ENCODE measurements at regions not wholly inside any gene's neighbourhood (a gene's known extent, or its start where the extent isn't known, plus 50 kb on each side); places are given as distances from the start of the nearest gene placed in this dataset.

DNA sequence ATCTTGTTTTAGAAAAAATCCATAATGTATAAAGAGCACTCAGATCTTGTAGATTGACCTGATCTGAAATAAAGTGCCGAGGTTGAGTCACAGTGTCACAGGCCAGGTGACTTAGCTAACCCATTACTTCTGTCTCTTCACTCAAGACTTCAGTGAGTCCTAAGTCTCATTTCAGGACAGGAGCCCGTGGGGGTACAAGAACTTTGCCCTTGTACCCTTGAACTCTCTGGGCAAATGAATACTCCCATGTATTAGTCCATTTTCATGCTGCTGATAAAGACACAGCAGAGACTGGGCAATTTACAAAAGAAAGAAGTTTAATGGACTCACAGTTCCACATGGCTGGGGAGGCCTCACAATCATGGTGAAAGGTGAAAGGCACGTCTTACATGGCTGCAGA, 160.2 kb downstream of the ZPLD1 start:
- no peak for DNase-seq (ENCODE audit: low read depth)
- TF ChIP-seq, protein P1, sequence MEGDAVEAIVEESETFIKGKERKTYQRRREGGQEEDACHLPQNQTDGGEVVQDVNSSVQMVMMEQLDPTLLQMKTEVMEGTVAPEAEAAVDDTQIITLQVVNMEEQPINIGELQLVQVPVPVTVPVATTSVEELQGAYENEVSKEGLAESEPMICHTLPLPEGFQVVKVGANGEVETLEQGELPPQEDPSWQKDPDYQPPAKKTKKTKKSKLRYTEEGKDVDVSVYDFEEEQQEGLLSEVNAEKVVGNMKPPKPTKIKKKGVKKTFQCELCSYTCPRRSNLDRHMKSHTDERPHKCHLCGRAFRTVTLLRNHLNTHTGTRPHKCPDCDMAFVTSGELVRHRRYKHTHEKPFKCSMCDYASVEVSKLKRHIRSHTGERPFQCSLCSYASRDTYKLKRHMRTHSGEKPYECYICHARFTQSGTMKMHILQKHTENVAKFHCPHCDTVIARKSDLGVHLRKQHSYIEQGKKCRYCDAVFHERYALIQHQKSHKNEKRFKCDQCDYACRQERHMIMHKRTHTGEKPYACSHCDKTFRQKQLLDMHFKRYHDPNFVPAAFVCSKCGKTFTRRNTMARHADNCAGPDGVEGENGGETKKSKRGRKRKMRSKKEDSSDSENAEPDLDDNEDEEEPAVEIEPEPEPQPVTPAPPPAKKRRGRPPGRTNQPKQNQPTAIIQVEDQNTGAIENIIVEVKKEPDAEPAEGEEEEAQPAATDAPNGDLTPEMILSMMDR (IDR thresholded peaks at IDR 0.05; ENCODE audit: insufficient read depth, low read depth, low read length, missing control alignments): no peak
- no peak overlapping the region for H3K4me3 ChIP-seq (ENCODE audit: low read length)

DNA sequence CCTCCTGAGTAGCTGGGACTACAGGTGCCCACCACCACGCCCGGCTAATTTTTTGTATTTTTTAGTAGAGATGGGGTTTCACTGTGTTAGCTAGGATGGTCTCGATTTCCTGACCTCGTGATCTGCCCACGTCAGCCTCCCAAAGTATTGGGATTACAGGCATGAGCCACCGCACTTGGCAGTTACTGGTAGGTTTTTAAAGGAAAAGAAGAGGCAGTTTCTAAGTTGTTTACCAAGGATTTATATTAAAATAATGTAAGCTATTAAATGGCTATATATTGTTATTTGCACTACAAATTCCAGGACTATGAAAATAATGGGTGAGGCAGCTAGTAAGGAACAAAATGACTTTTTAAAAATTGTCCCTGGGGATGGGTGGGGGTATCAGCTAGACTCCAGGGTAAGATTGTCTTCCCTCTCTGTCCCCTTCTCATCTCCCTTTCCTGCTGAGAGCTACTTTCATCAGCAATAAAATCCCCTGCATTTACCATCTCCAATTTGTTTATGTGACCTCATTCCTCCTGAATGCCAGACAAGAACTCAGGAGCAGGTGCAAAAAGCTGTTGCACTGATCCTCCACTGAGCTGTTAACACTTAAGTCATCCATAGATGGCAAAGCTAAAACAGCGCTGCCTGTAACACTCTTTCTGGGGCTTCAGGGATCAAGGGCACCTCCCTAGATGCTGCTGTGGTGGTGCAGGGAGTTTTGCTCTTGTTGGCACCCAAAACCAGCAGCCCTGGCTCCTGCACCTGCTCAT, 165.2 kb downstream of the ZPLD1 start:
- TF ChIP-seq, protein P1 (IDR thresholded peaks at IDR 0.05; ENCODE audit: insufficient read depth, low read depth, low read length, missing control alignments): no peak
- no peak for DNase-seq (ENCODE audit: low read depth)
- no peak overlapping the region for H3K4me3 ChIP-seq (ENCODE audit: low read length)

DNA sequence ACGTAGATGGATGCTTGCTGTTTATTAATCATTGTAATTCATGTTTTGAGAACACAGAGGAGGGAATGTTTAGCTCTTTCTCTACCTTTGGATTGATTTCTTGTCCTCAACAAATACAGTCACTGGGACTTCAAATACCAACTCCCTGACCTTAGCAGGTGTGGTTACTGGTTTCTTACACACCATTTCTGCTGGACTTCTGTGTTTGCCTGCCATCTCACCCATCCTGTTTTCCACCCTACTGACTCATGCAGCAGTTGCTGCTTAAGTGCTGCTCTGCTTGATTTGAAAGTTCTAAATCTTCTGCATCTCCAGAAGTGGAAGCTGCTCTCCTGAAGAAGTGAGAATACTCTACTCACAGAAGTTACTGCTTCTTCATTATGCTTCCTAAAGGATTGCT, 170.3 kb downstream of the ZPLD1 start:
- TF ChIP-seq, protein P1 (IDR thresholded peaks at IDR 0.05; ENCODE audit: insufficient read depth, low read depth, low read length, missing control alignments): no peak
- DNase-seq (ENCODE audit: low read depth): peak; percentile 75
- H3K4me3 ChIP-seq (ENCODE audit: low read length): no peak overlapping the region

DNA sequence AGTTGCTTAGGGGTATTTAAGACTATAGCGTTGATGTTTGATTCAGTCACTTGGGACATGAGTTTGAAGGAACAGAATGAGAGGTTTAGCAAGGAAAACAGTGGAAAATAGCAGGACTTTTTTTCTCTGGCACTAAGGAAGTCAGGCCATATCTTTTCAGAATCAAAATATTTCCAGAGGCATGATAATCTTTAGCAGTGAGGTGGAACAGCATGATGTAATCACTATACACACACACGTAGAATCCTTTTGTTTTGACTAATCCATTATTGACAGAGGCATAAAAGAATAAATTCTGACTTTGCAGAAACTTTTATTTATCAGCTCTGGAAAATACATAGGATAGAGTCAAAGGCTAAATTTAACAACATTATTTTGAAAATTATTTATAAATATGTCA, 174.1 kb downstream of the ZPLD1 start:
- TF ChIP-seq, protein P1 (IDR thresholded peaks at IDR 0.05; ENCODE audit: insufficient read depth, low read depth, low read length, missing control alignments): no peak
- DNase-seq (ENCODE audit: low read depth): peak; percentile 30
- H3K4me3 ChIP-seq (ENCODE audit: low read length): no peak overlapping the region

DNA sequence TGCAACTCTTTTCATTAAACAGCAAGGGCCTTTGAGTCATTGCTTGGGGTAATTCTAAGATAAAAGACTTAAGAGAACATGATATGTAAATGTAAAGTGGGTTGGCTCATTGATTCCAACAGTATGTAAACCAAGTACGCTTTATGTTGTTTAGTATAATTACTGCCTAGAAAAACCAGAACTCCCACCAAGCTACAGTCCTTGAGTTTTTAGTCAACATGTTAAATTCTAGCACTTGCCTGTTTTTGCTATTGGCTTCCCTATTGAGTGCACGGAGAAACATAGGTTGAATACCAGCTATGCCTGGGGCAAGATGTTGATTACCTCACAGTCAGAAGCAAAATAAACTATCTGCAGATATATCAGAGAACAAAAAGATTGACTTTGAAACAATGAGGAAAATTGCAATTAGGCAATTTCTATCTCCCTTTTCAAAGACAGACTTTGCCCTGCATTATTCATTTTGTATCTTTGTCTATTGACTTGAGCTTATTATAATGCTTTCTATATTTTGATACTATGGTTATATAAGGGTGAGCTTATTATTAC, 179.3 kb downstream of the ZPLD1 start:
- H3K4me3 ChIP-seq (ENCODE audit: low read length): no peak overlapping the region
- DNase-seq (ENCODE audit: low read depth): peak; percentile 2
- TF ChIP-seq, protein P1 (IDR thresholded peaks at IDR 0.05; ENCODE audit: insufficient read depth, low read depth, low read length, missing control alignments): no peak

DNA sequence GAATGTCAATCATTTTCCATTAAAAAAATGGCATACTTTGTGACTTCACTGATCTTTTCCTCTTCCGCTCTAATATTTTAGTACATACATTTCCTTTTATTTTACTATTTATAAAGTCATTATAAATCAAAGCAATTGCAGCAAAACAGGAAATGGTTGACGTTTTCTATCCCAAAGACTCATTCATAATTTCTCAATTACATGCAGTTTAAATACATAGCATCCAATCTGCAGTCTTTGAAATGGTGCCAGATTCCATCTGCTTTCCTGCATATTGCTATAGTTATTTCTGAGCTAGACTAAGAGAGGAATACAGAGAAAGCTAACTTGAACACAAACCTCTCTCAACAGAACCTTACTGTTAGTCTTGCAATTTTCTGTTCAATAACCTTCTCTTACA, 179.8 kb downstream of the ZPLD1 start:
- H3K4me3 ChIP-seq (ENCODE audit: low read length): no peak overlapping the region
- TF ChIP-seq, protein P1 (IDR thresholded peaks at IDR 0.05; ENCODE audit: insufficient read depth, low read depth, low read length, missing control alignments): no peak
- DNase-seq (ENCODE audit: low read depth): no peak

DNA sequence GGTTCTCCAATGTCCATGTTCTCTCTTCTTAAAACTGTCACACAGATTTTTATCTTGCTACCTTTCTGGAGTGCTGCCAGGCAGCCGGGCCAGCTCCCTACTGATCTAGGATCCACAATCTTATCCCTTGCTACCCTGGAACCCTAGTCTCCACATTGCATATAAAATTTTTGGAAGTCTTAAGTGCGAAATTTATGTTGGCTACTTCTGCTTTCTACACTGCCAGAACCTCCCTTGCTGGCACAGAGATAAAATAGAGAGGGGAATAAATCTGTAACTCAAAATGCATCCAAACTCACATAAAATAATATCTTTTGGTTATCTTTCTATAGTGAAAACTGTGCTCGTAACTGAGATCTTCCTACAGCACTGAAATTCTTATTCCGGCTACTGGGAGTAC, 182.6 kb downstream of the ZPLD1 start:
- TF ChIP-seq, protein P1 (IDR thresholded peaks at IDR 0.05; ENCODE audit: insufficient read depth, low read depth, low read length, missing control alignments): no peak
- no peak overlapping the region for H3K4me3 ChIP-seq (ENCODE audit: low read length)

More for the DNA sequence above, 182.6 kb downstream of the ZPLD1 start:
- no peak for DNase-seq (ENCODE audit: low read depth)
